GM12878 (cell line): ENCODE measurements at regions not wholly inside any gene's neighbourhood (a gene's known extent, or its start where the extent isn't known, plus 50 kb on each side); places are given as distances from the start of the nearest gene placed in this dataset.

Source experiments
- ATAC-seq: fragments of 200-7000 bp; cut with Tn5 transposase; 3 replicates; pipeline ENCODE4 v1.9.1; 2020; ENCODE audit warnings: mild to moderate bottlenecking, moderate library complexity
- BruUV-seq: library from RNA; stranded (reverse); fragments of 400-500 nt; replicated peaks from 2 replicates; lab custom pipeline; 2021; lab: Mats Ljungman, UMichigan
- CTCF ChIA-PET: fragments of 300-600 bp; sonication (Branson Sonifier 250); formaldehyde crosslinking; extraction: SDS; loops from one replicate; lab custom pipeline; 2021; ENCODE audit warnings: inconsistent platforms; lab: Yijun Ruan, JAX
- POLR2A ChIA-PET: fragments of 350-600 bp; formaldehyde crosslinking; extraction: SDS; loops from one replicate; lab custom pipeline; 2021; ENCODE audit warnings: inconsistent platforms; lab: Charles Lee
- RAD21 ChIA-PET: fragments of 300-600 bp; sonication (Branson Sonifier 250); formaldehyde crosslinking; loops from one replicate; lab custom pipeline; 2023; ENCODE audit warnings: antibody characterized with exemption; ENCODE audit not compliant: unreplicated experiment; lab: Charles Lee
- SMC1A ChIA-PET: fragments of 300-600 bp; sonication (Branson Sonifier 250); formaldehyde crosslinking; loops from one replicate; lab custom pipeline; 2023; ENCODE audit not compliant: unreplicated experiment, uncharacterized antibody; lab: Charles Lee
- DNase-seq: peaks from one replicate; pipeline ENCODE4 v3.0.0-alpha.2; 2011; ENCODE audit warnings: low read depth, low spot score
- FAIRE-seq: peaks from 3 replicates; lab custom pipeline; 2011; peaks lifted over from hg19 to GRCh38; lab: Jason Lieb, UNC
- H2AFZ ChIP-seq: 2 replicates; pipeline ENCODE4 v1.6.0; 2011; ENCODE audit warnings: low read depth, low read length, control low read depth; ENCODE audit not compliant: control insufficient read depth
- H3K27ac ChIP-seq: 2 replicates; pipeline ENCODE4 v1.5.1; 2011; ENCODE audit warnings: control low read depth; ENCODE audit not compliant: control insufficient read depth, insufficient read depth
- H3K27me3 ChIP-seq, 2 experiments: replicated peaks in 1 of 2; 2 replicates each; pipeline versions ENCODE4 v1.6.0 to v1.6.1; 2011; ENCODE audit warnings: low read length in 1 of 2; ENCODE audit not compliant: control insufficient read depth in 2 of 2, insufficient read depth in 2 of 2
- H3K36me3 ChIP-seq, 2 experiments: 2 replicates each; pipeline ENCODE4 v1.5.1; 2011; ENCODE audit warnings: low read length in 1 of 2; ENCODE audit not compliant: control insufficient read depth in 2 of 2, insufficient read depth in 2 of 2
- H3K4me1 ChIP-seq: 2 replicates; pipeline ENCODE4 v1.6.1; 2011; ENCODE audit warnings: mild to moderate bottlenecking, low read length, moderate library complexity, mixed read lengths; ENCODE audit not compliant: control insufficient read depth, insufficient read depth
- H3K4me2 ChIP-seq: 2 replicates; pipeline ENCODE4 v1.6.0; 2011; ENCODE audit warnings: control low read depth; ENCODE audit not compliant: control insufficient read depth, insufficient read depth
- H3K4me3 ChIP-seq: fragments of 200-600 bp; sonication (generic); 2 replicates; pipeline ENCODE4 v1.5.1; 2016
- H3K79me2 ChIP-seq: 2 replicates; pipeline ENCODE4 v1.6.0; 2011; ENCODE audit warnings: low read length; ENCODE audit not compliant: control insufficient read depth, insufficient read depth
- H3K9ac ChIP-seq: 2 replicates; pipeline ENCODE4 v1.8.0; 2011; ENCODE audit warnings: low read length, control low read depth, mixed read lengths; ENCODE audit not compliant: control insufficient read depth, insufficient read depth
- H3K9me3 ChIP-seq: replicated peaks from 3 replicates; pipeline ENCODE4 v1.5.1; 2011; ENCODE audit warnings: mild to moderate bottlenecking, low read length; ENCODE audit not compliant: control insufficient read depth, insufficient read depth
- H4K20me1 ChIP-seq: 2 replicates; pipeline ENCODE4 v1.6.0; 2011; ENCODE audit not compliant: control insufficient read depth, insufficient read depth
- ATF7 ChIP-seq: fragments of 450-650 bp; IDR thresholded peaks from 2 replicates; pipeline ENCODE4 v1.6.1; 2016; ENCODE audit warnings: low read depth, mild to moderate bottlenecking
- JUND ChIP-seq: IDR thresholded peaks from 2 replicates; pipeline ENCODE4 v1.6.1; 2012; ENCODE audit warnings: low read depth, mild to moderate bottlenecking, low read length, improper control_type of control experiment, moderate library complexity
- NFXL1 ChIP-seq: fragments of 450-650 bp; IDR thresholded peaks from 2 replicates; pipeline ENCODE4 v1.6.1; 2017; ENCODE audit warnings: antibody characterized with exemption, mild to moderate bottlenecking, borderline replicate concordance
- NFYA ChIP-seq: IDR thresholded peaks from 2 replicates; pipeline ENCODE4 v1.6.1; 2011; ENCODE audit warnings: low read depth, mild to moderate bottlenecking, low read length, improper control_type of control experiment, borderline replicate concordance
- RELA ChIP-seq: fragments of 450-650 bp; IDR thresholded peaks from 2 replicates; pipeline ENCODE4 v1.8.0; 2014; ENCODE audit warnings: borderline replicate concordance; ENCODE audit not compliant: partially characterized antibody
- SMARCA5 ChIP-seq: fragments of 450-650 bp; IDR thresholded peaks from 2 replicates; pipeline ENCODE4 v1.6.1; 2017; ENCODE audit warnings: mild to moderate bottlenecking
- ZNF622 ChIP-seq: fragments of 450-650 bp; IDR thresholded peaks from 2 replicates; pipeline ENCODE4 v1.6.1; 2017; ENCODE audit warnings: mild to moderate bottlenecking, inconsistent platforms
- WGBS: methylation state at CpG from one replicate; pipeline ENCODE4 v1.1.6; 2016; ENCODE audit warnings: low lambda C conversion rate; ENCODE audit not compliant: insufficient replicate concordance, insufficient coverage; ENCODE audit errors: missing lambda C conversion rate; 5-methylcytosine and 5-hydroxymethylcytosine counted together
- in situ Hi-C: fragments of 300-500 bp; cut with MboI; formaldehyde crosslinking; loops from 9 replicates; pipeline ENCODE4 v1.14.3; 2018; ENCODE audit warnings: mixed read lengths
- intact Hi-C: fragments of 100-400 bp; cut with micrococcal nuclease; formaldehyde crosslinking; loops from one replicate; pipeline ENCODE4 v1.14.2; 2022; ENCODE audit not compliant: unreplicated experiment
- TF ChIP-seq, protein P1 (sequence below): IDR thresholded peaks from 2 replicates; pipeline ENCODE4 v1.6.1; 2012; ENCODE audit warnings: low read length, inconsistent platforms

DNA sequence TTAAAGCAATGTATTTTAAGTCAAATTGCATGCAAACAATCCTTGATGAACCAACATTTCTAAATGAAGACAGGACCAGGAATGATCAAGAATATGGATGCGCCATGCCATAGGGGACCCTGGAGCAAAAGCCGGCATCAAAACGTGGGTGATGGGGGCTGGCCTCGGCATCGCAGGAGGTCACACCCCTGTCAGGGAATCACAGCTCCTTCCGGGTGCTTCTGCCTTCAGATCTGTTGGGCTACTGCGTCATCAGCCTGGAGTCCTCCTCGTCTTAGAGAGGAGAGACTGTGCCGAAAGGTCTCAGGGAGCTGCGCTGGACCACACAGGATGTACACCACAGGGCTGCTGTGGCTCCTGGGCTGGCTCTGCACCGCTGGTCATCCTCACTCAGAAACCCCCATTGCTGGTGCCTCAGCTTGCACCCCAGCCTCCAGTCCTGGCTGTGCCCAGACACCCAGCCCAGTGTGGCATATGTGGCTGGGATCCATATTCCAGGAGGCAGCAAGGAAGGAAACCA is 152.9 kb upstream of the PPP1R26 start:
- no peaks in the 10 kb centered on the region; a peak in 1 of 4 replicates for H3K27me3 ChIP-seq
- DNase-seq (no peak), ATAC-seq (no peak), FAIRE-seq (no peak)
- CTCF ChIA-PET = no interaction called here
- no peak overlapping the region for H2AFZ ChIP-seq
- SMC1A ChIA-PET = no interaction called here
- in situ Hi-C loops (no loop called here), intact Hi-C loops (no loop called here)
- H3K4me1 ChIP-seq = no peaks in the 10 kb centered on the region
- no peak overlapping the region for H3K4me3 ChIP-seq
- H3K9me3 ChIP-seq = no peaks in the 10 kb centered on the region
- no peaks in the 10 kb centered on the region for H3K79me2 ChIP-seq
- POLR2A ChIA-PET = no interaction called here
- 38% methylated on average over 11 of the region's 11 CpGs for WGBS
- H3K4me2 ChIP-seq = no peak overlapping the region
- TF ChIP-seq, protein P1, sequence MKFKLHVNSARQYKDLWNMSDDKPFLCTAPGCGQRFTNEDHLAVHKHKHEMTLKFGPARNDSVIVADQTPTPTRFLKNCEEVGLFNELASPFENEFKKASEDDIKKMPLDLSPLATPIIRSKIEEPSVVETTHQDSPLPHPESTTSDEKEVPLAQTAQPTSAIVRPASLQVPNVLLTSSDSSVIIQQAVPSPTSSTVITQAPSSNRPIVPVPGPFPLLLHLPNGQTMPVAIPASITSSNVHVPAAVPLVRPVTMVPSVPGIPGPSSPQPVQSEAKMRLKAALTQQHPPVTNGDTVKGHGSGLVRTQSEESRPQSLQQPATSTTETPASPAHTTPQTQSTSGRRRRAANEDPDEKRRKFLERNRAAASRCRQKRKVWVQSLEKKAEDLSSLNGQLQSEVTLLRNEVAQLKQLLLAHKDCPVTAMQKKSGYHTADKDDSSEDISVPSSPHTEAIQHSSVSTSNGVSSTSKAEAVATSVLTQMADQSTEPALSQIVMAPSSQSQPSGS = no peak
- TF ChIP-seq NFYA (no peak), RELA (no peak), SMARCA5 (no peak), NFXL1 (no peak), ATF7 (no peak), ZNF622 (no peak), JUND (no peak)
- no peak overlapping the region for H3K27ac ChIP-seq
- RAD21 ChIA-PET = no interaction called here
- no peaks in the 10 kb centered on the region for H3K36me3 ChIP-seq
- BruUV-seq = no TSS peak
- H3K9ac ChIP-seq = no peak overlapping the region
- no peaks in the 10 kb centered on the region; the same call in 1 of the 2 replicates for H4K20me1 ChIP-seq
